ENCODE measurements at regions not wholly inside any gene's neighbourhood (a gene's known extent, or its start where the extent isn't known, plus 50 kb on each side); places are given as distances from the start of the nearest gene placed in this dataset.

DNA sequence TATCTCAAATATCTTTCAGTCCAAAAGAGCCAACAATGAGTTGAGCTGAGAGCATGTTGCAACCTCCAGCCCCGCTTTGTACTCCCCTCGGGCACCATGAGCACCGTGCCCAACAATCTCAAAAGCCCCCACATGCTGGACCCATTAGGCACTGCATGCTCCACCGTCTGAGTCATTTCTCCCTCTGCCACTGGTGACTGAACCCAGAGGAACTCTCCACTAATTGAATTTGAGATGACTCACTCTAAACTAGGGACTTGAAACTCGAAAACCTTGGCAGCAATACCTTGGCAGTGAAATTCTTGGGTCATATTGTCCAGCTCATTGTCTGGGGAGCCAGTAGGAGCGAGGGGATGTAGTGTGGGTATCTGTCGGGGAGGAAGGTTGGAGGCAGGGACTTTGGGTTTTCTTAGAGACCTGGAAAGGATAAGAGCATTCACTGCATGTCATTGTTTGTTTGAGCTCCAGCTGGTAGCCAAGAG lies 49.9 kb upstream of the SLIT3 start:
- no peak for DNase-seq

Data from activated CD4-positive, alpha-beta T cell treated with anti-CD3 and anti-CD28 coated beads, Interleukin-2, amount 50 U/mL, for 1 hour (primary cell).